GM19238 (cell line): ENCODE measurements at regions not wholly inside any gene's neighbourhood (a gene's known extent, or its start where the extent isn't known, plus 50 kb on each side); places are given as distances from the start of the nearest gene placed in this dataset.
"Not testable (repeated sequence)": the region's sequence is repeated elsewhere in the genome, so short reads cannot be mapped to it uniquely, and the experiment has no call there.

Experiments
- DNase-seq: peaks from one replicate; pipeline ENCODE4 v3.0.0; 2011; ENCODE audit warnings: low spot score; ENCODE audit not compliant: insufficient read length

DNA sequence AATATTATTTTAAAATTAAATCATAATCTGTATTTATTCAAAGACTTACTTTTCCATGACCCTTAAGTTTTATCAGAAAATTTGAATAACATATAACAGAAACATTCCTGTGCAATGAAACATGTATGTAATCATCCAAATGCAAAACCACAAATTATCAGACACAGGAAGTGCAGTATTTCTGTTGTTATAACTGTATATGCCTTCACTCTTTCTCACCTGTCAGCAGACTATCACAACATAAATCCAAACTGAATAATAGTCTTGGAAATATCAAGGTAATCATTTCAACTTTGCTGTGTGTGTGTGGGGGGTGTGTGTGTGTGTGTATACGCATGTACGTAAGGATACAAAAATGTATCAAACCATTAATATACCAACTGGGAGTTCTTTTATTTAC lies 285.9 kb downstream of the SLC7A11 start:
- no peak for DNase-seq

DNA sequence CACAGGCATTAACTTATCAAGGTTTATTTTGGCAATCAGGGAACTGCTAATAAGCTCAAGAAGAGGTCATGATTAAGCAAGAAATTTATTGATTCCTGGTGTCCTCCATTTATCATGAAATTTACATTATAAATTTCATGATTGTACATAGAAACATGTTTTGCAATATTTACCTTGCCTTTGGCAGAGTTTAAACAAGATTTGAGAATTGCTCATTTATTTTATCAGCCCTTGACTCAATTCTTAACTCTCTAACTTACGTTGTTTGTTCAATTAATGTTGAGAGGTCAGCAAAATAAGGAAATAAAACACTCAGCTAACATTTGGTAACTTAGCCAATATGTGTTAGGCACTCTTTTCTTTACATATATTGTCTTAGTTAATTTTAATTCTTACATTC lies 286.6 kb downstream of the SLC7A11 start:
- DNase-seq: no peak

DNA sequence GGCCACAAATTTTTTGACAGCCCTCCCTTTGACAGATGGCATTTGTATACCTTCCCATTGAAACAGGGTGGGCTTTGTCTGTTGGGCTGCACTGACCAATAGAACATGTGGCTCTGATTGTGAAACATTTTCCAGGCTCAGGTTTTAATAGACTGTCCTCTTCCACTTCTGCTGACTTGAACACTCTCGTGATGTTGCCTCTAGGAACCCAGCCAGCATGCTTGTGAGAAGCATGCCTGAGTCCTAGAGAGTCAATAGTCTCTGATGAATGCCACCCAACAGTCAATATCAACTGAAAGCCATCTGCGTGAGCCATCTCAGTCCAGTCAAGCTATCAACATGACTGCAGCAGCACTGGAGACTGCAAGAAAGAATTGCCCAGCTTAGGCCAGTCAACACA lies 290.0 kb downstream of the SLC7A11 start:
- no peak for DNase-seq

DNA sequence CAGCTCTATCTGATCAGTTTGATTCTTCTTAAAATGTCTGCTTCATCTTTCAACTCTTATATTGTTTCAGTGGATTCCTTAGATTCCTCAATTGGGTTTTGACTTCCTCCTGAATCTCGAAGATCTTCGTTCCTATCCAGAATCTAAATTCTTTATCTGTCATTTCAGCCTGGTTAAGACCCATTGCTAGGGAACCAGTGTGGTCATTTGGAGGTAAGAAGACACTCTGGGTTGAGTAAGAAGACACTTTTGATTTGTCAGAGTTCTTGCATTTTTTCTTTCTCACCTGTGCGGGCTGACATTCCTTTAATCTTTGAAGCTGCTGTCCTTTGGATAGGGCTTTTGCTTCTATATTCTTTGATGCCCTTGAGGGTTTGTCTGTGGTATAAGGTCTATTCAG lies 291.9 kb downstream of the SLC7A11 start:
- no peak for DNase-seq

DNA sequence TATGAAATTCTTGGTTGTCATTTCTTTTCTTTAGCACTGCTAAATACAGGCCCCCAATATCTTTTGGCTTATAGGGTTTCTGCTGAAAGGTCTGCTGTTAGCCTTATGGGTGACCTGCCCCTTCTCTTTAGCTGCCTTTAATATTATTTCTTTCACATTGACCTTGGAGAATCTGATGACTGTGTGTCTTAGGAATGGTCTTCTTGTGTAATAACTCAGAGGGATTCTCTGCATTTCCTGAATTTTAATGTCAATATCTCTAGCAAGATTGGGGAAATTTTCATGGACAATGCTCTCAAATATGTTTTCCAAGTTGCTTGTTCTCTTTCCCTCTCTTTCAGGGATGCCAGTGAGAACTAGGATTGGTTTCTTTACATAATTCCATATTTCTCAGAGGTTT lies 292.4 kb downstream of the SLC7A11 start:
- DNase-seq: no peak

DNA sequence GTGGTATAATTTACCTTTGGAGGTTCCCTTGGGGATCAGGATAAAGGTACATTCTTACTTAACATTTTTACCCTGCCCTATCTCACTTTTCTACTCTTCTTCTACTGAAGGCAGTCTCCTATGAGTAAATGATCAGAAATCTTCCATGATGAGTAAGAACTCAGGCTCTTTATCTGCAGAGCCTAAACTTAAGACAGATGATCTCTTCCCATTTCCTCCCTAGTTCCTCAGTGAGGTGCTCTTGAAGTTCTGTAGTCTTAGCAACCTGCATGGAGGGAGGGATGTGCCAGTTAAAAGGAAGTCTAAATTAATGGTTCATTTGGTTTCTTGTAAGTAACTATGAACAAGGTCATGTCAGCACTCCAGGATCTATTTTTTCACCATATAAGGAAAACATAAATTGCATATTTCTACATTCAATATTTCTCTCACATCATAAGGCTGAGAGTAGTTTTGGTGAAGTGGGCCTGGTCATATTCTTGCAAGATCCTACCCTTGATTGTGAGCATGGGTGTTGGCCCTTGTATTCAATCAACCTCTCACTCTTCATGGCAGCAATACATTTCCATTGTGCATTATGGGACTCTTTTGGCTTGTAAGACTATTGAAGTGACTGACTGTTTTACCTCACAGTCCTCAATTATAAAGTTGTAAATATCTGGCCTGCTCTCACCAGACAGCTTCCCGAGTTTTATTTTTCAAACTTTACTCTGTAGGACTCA lies 295.5 kb downstream of the SLC7A11 start:
- DNase-seq: no peak

DNA sequence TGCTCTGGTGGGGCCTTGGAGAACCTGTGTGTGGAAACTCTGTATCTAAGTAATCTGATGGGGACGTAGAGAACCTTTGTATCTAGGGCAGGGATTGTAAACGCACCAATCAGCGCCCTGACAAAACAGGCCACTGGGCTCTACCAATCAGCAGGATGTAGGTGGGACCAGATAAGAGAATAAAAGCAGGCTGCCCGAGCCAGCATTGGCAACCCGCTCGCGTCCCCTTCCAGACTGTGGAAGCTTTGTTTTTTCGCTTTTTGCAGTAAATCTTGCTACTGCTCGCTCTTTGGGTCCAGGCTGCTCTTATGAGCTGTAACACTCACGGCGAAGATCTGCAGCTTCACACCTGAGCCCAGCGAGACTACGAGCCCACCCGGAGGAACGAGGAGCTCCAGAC lies 299.3 kb downstream of the SLC7A11 start:
- not testable (repeated sequence) for DNase-seq

DNA sequence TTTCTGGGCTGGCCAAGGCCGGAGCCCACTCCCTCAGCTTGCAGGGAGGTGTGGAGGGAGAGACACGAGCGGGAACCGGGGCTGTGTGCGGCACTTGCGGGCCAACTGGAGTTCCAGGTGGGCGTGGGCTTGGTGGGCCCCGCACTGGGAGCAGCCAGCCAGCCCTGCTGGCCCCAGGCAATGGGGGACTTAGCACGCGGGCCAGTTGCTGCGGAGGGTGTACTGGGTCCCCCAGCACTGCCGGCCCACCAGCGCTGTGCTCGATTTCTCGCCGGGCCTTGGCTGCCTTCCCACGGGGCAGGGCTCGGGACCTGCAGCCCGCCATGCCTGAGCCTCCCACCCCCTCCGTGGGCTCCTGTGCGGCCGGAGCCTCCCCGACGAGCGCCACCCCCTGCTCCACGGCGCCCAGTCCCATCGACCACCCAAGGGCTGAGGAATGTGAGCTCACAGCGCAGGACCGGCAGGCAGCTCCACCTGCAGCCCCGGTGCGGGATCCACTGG lies 300.1 kb downstream of the SLC7A11 start:
- not testable (repeated sequence) for DNase-seq

DNA sequence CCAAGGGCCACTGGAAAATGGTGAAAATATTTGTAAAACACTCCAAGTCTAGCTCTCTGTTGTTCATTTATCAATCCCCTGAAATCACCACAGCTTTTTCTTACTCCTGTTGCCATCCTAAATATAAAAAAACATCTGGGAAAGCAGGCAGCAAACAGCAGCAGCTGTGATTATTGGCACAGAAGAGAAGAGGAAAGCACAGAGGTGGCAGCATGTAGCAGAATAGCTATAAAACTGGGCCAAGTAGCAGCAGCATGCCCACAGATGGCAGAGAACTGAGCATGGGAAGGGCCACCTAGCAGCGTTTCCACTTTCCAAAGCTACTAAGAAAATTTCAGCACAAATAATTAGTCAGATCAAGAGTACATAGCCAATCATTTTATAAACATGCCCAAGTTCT lies 307.2 kb downstream of the SLC7A11 start:
- DNase-seq: no peak

DNA sequence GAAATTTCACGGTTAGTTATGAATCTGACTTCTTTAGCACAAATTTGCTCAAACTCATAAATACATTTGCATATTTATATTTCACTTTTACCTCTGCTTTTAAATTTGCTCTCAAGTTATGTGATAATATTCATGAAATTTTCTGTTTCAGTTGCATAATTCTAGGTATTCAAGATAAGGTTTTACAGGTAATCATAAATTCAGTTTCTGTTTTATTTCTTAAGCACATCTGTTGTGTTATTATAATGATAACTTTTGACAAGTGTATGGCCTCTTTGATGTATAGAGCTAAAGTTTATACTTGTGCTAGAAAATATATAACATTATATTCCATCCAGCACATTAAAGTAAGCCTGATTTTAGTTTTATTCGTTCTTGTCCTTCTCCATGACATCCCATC lies 308.1 kb downstream of the SLC7A11 start:
- DNase-seq: no peak

DNA sequence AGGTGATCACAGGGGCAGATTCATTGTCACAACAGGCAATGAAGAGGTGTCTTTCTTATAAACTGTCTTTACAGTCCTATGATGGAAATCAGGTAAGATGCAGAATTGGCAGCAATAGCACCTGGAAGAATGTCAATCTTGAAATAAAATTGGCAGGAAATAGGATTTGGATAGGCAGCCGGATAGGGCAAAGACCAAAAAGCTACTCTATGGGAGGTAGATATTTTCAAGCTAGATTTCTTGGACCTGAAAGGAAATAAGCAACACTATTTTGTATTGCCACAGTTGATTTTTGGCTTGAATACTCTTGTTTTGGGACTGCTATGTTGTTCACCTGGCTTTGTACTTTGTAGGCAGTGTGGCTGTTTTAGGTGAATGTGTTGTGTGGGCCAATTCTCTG lies 314.2 kb downstream of the SLC7A11 start:
- no peak for DNase-seq

DNA sequence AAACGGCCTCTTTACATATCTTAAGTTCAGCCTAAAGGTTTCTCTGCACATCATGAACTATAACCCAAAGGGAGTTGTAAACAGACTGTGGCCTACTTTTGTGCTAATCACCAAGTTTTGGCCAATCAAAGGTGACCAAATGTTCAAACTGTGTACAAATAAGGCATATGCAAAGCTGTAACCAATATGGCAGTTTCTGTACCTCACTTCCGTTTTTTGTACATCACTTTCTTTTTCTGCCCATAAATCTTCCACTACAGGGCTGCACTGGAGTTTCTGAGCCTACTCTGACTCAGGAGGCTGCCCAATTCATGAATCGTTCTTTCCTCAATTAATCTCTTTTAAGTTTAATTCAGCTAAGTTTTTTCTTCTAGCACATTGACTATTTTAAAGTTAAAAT lies 318.7 kb downstream of the SLC7A11 start:
- DNase-seq: no peak

DNA sequence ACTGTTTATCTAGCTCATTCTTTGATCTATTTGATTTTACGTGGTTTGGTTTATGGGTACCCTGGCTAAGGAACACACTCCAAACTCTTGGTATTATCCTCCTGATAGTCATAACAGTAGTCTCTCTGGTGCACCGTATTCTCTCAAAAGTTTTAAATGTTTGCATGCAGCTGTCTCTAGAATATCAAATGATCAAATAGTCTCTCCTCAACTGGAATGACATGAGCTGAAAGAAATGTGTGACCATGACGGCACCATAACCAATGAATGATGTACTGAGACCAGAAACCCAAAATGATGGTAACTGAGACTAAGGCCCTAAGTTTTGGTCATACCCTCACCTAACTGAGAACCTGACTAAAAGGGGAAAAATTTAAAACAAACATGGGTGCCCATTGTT lies 319.4 kb downstream of the SLC7A11 start:
- DNase-seq: no peak

DNA sequence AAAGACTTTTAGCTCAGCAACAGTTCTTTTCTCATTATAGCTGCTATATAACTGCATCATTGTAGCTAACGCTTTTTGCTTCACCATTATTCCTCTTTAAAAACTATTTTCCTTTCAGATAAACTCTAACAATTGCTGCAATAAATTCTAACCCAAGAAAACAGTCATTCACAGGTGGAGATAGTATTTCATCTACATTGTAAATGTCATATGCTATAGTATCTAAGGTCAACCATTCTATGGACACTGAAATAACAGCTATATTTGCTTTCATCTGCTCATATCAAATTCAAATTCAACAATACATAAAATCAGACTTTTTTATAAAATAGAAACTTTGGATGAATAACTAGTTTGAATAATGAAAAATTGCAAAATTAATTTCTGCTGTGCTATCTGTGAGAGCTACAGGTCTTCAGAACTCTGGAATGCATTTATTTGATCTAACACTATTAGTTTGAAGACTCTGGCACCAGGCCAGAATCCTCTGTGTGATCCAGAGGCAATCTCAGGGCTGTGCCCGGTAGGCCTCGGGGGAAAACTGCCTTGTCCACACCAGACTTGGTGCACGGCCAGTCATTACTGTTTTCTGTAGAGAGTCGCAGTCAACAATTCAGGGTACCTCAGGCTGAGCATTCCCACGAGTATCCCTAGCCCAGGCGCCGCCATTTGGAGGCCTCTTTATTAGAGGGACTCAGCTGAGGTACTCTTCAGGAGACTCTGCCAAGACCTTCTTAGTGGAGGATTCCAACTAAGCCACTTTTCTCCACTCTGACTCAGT lies 332.4 kb downstream of the SLC7A11 start:
- no peak for DNase-seq

DNA sequence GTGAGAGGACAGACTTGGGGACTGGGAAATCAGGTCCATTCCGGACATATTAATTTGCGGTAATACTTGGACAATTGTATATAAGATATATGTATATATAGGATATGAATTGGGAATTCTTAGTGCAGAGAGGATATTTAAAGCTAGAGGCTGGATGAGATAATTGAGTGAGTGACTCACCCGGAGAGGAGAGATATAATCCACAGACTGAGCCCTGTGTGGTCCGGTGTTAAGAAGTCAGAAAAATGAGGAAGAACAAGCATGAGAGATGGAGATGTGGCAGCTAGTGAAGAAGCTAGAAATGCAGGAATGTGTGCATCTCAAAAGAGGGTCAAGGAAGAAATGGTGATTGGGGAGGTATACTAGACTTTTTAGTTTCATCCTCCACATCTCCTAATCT lies 336.2 kb downstream of the SLC7A11 start:
- no peak for DNase-seq

DNA sequence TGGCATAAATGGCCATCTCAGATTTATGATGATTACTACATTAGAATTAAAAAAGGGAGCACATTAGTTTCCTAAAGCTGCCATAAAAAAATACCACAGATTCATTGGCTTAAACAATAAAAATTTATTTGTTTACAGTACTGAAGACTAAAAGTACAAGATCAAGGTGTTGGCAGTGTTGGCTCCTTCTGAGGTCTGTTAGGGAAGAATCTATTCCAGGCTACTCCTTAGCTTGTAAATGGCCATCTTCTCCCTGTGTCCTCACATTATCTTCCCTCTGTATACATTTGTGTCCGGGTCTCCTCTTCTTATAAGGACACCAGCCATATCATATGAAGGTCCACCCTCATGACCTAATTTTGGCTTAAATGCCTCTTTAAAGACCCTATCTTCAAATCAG lies 341.0 kb downstream of the SLC7A11 start:
- DNase-seq: no peak

DNA sequence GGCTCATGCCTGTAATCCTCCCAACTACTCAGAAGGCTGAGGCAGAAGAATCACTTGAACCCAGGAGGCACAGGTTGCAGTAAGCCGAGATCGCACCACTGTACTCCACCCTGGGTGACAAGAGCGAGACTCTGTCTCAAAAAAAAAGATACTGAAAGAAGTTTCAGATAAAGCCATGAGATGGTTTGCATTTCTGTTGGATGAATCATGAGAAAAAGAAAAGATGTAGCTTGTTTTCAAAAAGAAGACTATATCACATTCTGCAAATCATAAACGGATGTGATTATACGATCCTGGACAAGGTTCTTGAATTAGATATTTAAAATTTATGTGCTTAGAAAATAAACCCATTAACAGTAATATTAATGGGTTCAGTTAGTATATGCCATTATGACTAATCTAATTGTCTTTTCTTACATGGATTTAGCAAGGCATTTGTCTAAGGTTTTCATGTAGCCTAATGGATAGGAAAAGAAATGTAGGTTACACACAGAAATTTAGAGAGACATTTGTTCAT lies 345.9 kb downstream of the SLC7A11 start:
- no peak for DNase-seq

DNA sequence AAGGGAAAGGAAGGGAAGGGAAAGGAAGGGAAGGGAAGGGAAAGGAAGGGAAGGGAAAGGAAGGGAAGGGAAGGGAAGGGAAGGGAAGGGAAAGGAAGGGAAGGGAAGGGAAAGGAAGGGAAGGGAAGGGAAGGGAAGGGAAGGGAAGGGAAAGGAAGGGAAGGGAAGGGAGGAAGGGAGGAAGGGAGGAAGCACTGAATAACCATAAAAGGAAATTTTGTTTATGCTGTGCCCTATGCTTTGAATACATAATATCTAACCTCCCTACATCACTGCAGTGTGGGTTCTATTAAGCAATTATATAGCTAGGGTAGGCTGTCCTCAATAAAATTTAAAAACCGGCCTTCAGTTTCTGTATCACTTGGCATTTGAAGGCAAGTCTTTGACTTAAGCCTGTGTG lies 346.6 kb downstream of the SLC7A11 start:
- DNase-seq: not testable (repeated sequence)

DNA sequence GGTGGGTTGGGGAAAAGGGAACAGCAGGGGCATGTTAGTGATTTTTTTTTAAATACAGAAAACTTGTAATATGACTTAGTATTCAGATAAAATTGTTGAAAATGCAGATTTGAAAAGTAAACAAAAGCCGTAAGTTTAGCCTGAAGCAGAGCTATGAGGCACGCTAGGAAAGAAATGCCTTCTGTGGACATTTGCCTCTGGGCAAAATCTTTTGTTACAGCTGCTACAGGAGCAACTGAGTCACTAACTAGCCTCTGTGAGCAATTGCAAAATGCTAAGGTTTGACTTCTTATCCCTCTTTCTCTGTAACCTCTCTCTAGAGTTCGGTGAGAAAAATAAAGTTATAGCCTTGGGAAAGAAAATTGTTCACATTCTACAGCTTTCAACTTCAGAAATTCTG lies 350.0 kb downstream of the SLC7A11 start:
- no peak for DNase-seq

DNA sequence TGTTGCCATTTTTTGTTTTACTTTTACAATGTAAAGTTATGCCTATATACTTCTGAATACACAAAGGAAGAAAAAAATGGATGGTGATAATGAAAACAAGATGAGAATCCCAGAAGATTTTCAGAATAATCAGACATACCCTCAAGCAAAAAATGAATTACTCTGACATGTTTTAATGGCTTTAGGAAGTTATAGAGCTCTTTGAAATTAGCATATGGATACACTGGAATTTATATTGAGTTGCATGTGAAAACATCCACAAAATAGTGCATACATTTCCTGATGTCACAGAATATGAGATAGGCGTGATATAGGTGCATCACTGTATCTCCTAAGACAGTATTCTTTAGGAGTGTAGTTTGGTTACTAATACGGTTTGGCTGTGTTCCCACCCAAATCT lies 351.3 kb downstream of the SLC7A11 start:
- no peak for DNase-seq

DNA sequence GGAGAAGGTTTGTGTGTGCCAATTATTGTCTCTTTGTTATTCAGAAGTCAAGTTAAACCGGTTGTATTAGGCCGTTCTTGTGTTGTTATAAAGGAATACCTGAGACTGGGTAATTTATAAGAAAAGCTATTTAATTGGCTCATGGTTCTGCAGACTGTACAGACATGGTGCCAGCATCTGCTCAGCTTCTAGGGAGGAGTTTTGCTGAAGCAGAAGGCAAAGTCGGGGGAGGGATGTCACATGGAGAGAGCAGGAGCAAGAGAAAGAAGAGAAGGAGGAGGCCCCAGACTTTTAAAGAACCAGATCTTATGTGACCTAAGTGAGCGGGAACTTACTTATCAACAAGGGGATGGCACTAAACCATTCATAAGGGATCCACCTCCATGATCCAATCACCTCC lies 349.3 kb upstream of the PCDH18 start:
- DNase-seq: no peak

DNA sequence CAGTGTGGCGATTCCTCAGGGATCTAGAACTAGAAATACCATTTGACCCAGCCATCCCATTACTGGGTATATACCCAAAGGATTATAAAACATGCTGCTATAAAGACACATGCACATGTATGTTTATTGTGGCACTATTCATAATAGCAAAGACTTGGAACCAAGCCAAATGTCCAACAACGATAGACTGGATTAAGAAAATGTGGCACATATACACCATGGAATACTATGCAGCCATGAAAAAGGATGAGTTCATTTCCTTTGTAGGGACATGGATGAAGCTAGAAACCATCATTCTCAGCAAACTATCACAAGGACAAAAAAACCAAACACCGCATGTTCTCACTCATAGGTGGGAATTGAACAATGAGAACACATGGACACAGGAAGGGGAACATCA lies 335.8 kb upstream of the PCDH18 start:
- not testable (repeated sequence) for DNase-seq

DNA sequence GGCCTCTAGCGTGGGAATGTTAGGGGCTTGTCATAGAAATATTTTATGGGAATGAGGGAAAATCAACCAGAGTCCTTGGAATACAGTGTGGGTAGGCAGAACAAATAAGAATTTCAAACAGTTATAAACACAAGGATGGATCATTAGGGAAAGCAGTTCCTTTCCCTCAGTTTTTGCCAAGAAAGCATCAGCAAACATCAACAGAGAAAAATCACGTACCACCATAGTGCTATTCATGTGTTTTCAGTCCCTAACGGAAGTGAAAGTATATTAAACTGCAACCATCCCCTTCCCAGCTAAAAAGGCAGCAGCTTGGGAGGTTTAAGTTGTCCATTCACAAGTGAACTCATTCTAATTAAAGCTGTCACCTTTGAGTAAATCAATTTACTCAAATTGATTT lies 334.4 kb upstream of the PCDH18 start:
- DNase-seq: no peak
